Stimulated activated naive B cell treated with anti-CD40 and anti-IgM and Interleukin-4, amounts not matched to agents 10 μg/mL and 1 μg/mL and 100 μg/mL, for 72 hours (primary cell): ENCODE measurements at regions not wholly inside any gene's neighbourhood (a gene's known extent, or its start where the extent isn't known, plus 50 kb on each side); places are given as distances from the start of the nearest gene placed in this dataset.

Experiments
- ATAC-seq, 2 donors: fragments of 150-1000 bp; cut with Tn5 transposase; replicated peaks; 2 replicates each; pipeline ENCODE4 v1.10.0; 2021; ENCODE audit warnings: moderate library complexity in 1 of 2
- DNase-seq: peaks from one replicate; pipeline ENCODE4 v3.0.0; 2021
- H3K27ac Mint-ChIP-seq: one replicate; pipeline ENCODE4 v1.8.0; 2022; ENCODE audit warnings: mild to moderate bottlenecking, mixed read lengths
- H3K27me3 Mint-ChIP-seq, 2 donors: one replicate each; pipeline ENCODE4 v1.8.0; 2022; ENCODE audit warnings: mixed read lengths in 2 of 2
- H3K36me3 Mint-ChIP-seq, 2 donors: one replicate each; pipeline ENCODE4 v1.8.0; 2022; ENCODE audit warnings: mixed read lengths in 2 of 2, mild to moderate bottlenecking in 1 of 2
- H3K4me1 Mint-ChIP-seq, 2 donors: one replicate each; pipeline ENCODE4 v1.8.0; 2022; ENCODE audit warnings: mixed read lengths in 2 of 2, mild to moderate bottlenecking in 1 of 2
- H3K4me3 Mint-ChIP-seq, 2 donors: one replicate each; pipeline ENCODE4 v1.8.0; 2022; ENCODE audit warnings: mild to moderate bottlenecking in 2 of 2, mixed read lengths in 2 of 2, moderate library complexity in 1 of 2
- H3K9me3 Mint-ChIP-seq, 2 donors: one replicate each; pipeline ENCODE4 v1.8.0; 2022; ENCODE audit warnings: mixed read lengths in 2 of 2, mild to moderate bottlenecking in 1 of 2

DNA sequence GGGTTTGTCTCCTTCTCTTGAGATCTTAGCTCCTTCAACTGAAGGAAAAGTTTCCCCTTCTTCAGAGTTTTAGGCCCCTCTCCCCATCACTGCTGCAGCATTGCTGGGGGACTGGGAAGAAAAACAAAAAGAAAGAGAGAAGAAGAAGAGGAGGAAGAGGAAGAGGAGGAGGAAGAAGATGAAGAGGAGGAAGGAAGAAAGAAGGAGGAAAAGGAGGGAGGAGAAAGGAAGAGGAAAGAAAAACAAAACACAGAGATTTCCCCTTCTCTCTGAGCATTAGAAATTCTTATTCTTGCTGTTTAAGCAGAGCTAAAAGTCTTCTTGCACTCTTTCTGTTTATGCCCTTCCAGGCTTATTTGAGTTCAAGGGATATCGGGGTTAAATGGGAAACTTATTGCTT is 219.8 kb upstream of the AMIGO2 start:
- no peak for DNase-seq
- ATAC-seq, result no peak
- Mint-ChIP-seq H3K36me3 (peaks cover 46 to 50% of the 10 kb centered on the region in 2 donors), H3K4me3 (no peak overlapping the region), H3K9me3 (peaks cover 18 to 26% of the 10 kb centered on the region in 2 donors), H3K27me3 (no peaks in the 10 kb centered on the region), H3K4me1 (peaks cover 37 to 66% of the 10 kb centered on the region in 2 donors), H3K27ac (peak overlapping the region; percentile 31)

DNA sequence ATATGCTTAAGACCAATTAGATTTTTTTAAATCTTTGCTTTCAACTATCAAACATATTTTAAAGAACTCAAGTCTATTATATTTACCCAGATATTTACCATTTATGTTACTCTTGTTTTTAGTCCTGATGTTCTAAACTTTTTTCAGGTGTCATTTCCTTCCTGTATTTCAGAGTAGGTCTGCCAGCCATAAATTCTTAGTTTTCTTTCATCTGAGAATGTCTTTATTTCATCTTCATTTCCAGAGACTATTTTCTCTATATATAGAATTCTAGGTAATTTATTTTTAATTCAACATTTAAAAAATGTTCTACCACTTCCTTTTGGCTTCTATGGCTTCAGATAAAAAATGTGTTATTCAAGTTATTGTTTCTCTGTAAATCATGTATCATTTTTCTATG is 218.2 kb upstream of the AMIGO2 start:
- Mint-ChIP-seq H3K36me3 (peaks cover 40 to 42% of the 10 kb centered on the region in 2 donors), H3K27me3 (no peaks in the 10 kb centered on the region), H3K4me1 (peaks cover 30 to 54% of the 10 kb centered on the region in 2 donors), H3K4me3 (peak overlapping the region in 1 of 2 donors; percentile 2), H3K27ac (peak overlapping the region; percentile 53), H3K9me3 (peaks cover 14 to 21% of the 10 kb centered on the region in 2 donors)
- ATAC-seq, result no peak
- no peak for DNase-seq

GRCh38 chr12:47296828-47297227 is 217.1 kb upstream of the AMIGO2 start:
- Mint-ChIP-seq H3K9me3 (peaks cover 12 to 18% of the 10 kb centered on the region in 2 donors), H3K36me3 (peaks cover 29 to 32% of the 10 kb centered on the region in 2 donors), H3K27ac (no peak overlapping the region), H3K27me3 (no peaks in the 10 kb centered on the region), H3K4me1 (peaks cover 20 to 43% of the 10 kb centered on the region in 2 donors), H3K4me3 (no peak overlapping the region)
- ATAC-seq (no peak), DNase-seq (no peak)

GRCh38 chr12:47293406-47293805 is 213.6 kb upstream of the AMIGO2 start:
- Mint-ChIP-seq H3K9me3 (peaks cover under 1 to 7% of the 10 kb centered on the region in 2 donors), H3K27me3 (no peaks in the 10 kb centered on the region), H3K4me3 (no peak overlapping the region), H3K27ac (no peak overlapping the region), H3K4me1 (peaks cover 9 to 21% of the 10 kb centered on the region in 2 donors), H3K36me3 (peaks cover 9 to 14% of the 10 kb centered on the region in 2 donors)
- no peak for DNase-seq
- no peak for ATAC-seq

DNA sequence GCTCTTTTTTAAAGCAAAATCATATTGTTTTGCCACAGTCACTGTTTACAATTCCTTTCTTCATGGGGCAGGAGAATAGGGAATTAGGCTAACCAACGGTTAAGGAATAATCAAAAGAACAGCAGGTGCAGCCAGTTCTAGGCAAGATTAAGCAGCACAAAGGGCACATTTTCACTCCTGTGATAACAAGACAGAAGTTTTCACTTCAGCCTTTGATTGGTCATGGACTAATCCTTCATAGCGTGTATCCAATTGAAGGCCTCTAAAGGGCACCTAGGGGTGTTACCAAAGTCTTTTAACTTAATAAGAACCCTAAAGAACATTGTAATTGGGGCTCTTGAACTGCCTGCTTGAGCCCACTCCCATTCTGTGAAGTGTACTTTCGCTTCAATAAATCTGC is 206.9 kb upstream of the AMIGO2 start:
- Mint-ChIP-seq H3K27me3 (no peaks in the 10 kb centered on the region), H3K4me3 (no peak overlapping the region), H3K4me1 (peaks cover 3 to 14% of the 10 kb centered on the region in 2 donors), H3K9me3 (peaks cover 0 to 4% of the 10 kb centered on the region in 2 donors), H3K27ac (no peak overlapping the region), H3K36me3 (peaks cover 2 to 12% of the 10 kb centered on the region in 2 donors)
- ATAC-seq (no peak), DNase-seq (no peak)
